Body of pancreas (tissue), 4 donors: ENCODE measurements at regions not wholly inside any gene's neighbourhood (a gene's known extent, or its start where the extent isn't known, plus 50 kb on each side); places are given as distances from the start of the nearest gene placed in this dataset.
"Not testable (repeated sequence)": the region's sequence is repeated elsewhere in the genome, so short reads cannot be mapped to it uniquely, and the experiment has no call there.

Source experiments
- ATAC-seq: fragments of 150-250 bp; one replicate; pipeline ENCODE4 v1.9.1; 2016
- DNase-seq, 4 donors: peaks; one replicate each; pipeline ENCODE4 v3.0.0-alpha.2; 2019
- H3K27ac ChIP-seq, 4 donors: fragments of 200-600 bp; sonication (generic); 1 replicate in 3 of 4; 2 replicates in 1 of 4; pipeline versions ENCODE4 v1.5.1 to v1.6.1; 2016 to 2019; ENCODE audit warnings: mild to moderate bottlenecking in 1 of 4, mixed read lengths in 1 of 4, moderate library complexity in 1 of 4
- H3K27me3 ChIP-seq, 2 donors: fragments of 200-600 bp; sonication (generic); one replicate each; pipeline ENCODE4 v1.6.0; 2016; ENCODE audit warnings: mild to moderate bottlenecking in 1 of 2
- H3K36me3 ChIP-seq, 2 donors: fragments of 200-600 bp; sonication (generic); replicated peaks in 1 of 2; 2 replicates each; pipeline ENCODE4 v1.5.1; 2016; ENCODE audit warnings: low read depth in 2 of 2; ENCODE audit not compliant: insufficient read depth in 1 of 2
- H3K4me1 ChIP-seq: fragments of 200-600 bp; sonication (generic); one replicate; pipeline ENCODE4 v1.6.0; 2016
- H3K4me3 ChIP-seq, 2 donors: fragments of 200-600 bp; sonication (generic); 1 replicate in 1 of 2; 2 replicates in 1 of 2; pipeline ENCODE4 v1.5.1; 2016 to 2019
- H3K9me3 ChIP-seq, 3 donors: fragments of 200-600 bp; sonication (generic); 1 replicate in 2 of 3; 2 replicates in 1 of 3; pipeline ENCODE4 v1.5.1; 2016
- POLR2A ChIP-seq, 3 donors: fragments of 450-650 bp; IDR thresholded peaks; one replicate each; pipeline ENCODE4 v1.6.1; 2016; ENCODE audit warnings: antibody characterized with exemption in 3 of 3, mild to moderate bottlenecking in 2 of 3
- WGBS, 2 donors: methylation state at CpG; one replicate each; pipeline ENCODE4 v1.1.5; 2017; 5-methylcytosine and 5-hydroxymethylcytosine counted together
- intact Hi-C: fragments of 100-400 bp; cut with DNase I; formaldehyde crosslinking; loops from one replicate; pipeline ENCODE4 v1.15.1; 2023
- TF ChIP-seq, protein P1 (sequence below), 7 experiments: fragments of 450-650 bp in 4 of 7; fragments of 200-600 bp in 3 of 7; sonication (generic) in 3 of 7; IDR thresholded peaks; one replicate each; pipeline ENCODE4 v1.5.1; 2016 to 2019; ENCODE audit warnings: antibody characterized with exemption in 7 of 7

DNA sequence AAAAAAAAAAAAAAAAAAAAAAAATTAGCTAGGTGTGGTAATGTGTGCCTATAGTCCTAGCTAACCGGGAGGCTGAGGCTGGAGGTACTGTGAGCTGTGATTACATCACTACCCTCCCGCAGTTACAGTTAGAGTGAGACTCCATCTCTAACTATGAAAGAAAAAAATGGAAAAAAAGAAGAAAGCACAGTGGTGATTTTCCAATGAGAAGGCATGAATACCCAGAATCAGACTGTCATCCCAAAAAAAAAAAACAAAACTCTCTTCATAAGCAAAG, 269.9 kb upstream of the MKLN1 start:
- Histone ChIP-seq H3K4me1 (peaks cover 59% of the 10 kb centered on the region), H3K27me3 (no peaks in the 10 kb centered on the region), H3K9me3 (no peaks in the 10 kb centered on the region), H3K36me3 (no peaks in the 10 kb centered on the region), H3K27ac (peak overlapping the region in 3 of 4 donors; percentile 83 to 91 (median 85)), H3K4me3 (no peak overlapping the region)
- peak; percentile 53 for ATAC-seq
- intact Hi-C loops: no loop called here
- WGBS, 2 donors: 4 to 6% methylated on average over 2 of the region's 2 CpGs
- DNase-seq: peak in 2 of 4 donors; percentile 27 to 40
- no peak for TF ChIP-seq POLR2A (IDR thresholded peaks at IDR 0.05)
- TF ChIP-seq, protein P1, sequence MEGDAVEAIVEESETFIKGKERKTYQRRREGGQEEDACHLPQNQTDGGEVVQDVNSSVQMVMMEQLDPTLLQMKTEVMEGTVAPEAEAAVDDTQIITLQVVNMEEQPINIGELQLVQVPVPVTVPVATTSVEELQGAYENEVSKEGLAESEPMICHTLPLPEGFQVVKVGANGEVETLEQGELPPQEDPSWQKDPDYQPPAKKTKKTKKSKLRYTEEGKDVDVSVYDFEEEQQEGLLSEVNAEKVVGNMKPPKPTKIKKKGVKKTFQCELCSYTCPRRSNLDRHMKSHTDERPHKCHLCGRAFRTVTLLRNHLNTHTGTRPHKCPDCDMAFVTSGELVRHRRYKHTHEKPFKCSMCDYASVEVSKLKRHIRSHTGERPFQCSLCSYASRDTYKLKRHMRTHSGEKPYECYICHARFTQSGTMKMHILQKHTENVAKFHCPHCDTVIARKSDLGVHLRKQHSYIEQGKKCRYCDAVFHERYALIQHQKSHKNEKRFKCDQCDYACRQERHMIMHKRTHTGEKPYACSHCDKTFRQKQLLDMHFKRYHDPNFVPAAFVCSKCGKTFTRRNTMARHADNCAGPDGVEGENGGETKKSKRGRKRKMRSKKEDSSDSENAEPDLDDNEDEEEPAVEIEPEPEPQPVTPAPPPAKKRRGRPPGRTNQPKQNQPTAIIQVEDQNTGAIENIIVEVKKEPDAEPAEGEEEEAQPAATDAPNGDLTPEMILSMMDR (IDR thresholded peaks at IDR 0.05): no peak

DNA sequence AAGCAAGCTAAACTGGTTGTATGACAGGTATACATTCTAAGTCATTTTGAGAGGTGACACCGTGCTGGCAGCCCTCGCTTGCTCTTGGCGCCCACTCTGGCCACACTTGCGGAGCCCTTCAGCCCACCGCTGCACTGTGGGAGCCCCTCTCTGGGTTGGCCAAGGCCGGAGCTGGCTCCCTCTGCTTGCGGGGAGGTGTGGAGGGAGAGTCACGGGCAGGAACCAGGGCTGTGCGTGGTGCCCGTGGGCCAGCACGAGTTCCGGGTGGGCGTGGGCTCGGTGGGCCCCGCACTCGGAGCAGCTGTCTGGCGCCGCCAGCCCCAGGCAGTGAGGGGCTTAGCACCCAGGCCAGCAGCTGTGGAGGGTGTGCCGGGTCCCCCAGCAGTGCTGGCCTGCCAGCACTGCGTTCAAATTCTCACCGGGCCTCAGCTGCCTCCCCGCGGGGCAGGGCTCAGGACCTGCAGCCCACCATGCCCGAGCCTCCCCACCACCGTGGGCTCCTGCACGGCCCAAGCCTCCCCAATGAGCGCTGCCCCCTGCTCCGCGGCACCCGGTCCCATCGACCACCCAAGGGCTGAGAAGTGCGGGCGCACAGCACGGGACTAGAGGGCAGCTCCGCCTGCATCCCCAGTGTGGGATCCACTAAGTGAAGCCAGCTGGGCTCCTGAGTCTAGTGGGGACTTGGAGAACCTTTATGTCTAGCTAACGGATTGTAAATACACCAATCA, 269.0 kb upstream of the MKLN1 start:
- WGBS, 2 donors: 90 to 99% methylated on average over 15 to 28 of the region's 36 CpGs
- DNase-seq, H3K4me3 ChIP-seq, intact Hi-C loops, H3K9me3 ChIP-seq, H3K36me3 ChIP-seq, ATAC-seq, H3K27me3 ChIP-seq: not testable (repeated sequence)
- Histone ChIP-seq H3K4me1 (peaks cover 54% of the 10 kb centered on the region), H3K27ac (peak overlapping the region in 1 of 4 donors; percentile 91)

DNA sequence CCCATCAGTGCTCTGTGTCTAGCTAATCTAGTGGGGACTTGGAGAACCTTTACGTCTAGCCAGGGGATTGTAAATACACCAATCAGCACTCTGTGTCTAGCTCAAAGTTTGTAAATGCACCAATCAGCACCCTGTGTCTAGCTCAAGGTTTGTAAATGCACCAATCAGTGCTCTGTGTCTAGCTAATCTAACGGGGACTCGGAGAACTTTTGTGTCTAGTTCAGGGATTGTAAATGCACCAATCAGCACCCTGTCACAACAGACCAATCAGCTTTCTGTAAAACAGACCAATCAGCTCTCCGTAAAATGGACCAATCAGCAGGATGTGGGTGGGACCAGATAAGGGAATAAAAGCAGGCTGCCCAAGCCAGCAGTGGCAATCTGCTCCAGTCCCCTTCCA, 268.3 kb upstream of the MKLN1 start:
- WGBS, 2 donors: 94 to 97% methylated on average over 2 to 4 of the region's 4 CpGs
- ATAC-seq: not testable (repeated sequence)

DNA sequence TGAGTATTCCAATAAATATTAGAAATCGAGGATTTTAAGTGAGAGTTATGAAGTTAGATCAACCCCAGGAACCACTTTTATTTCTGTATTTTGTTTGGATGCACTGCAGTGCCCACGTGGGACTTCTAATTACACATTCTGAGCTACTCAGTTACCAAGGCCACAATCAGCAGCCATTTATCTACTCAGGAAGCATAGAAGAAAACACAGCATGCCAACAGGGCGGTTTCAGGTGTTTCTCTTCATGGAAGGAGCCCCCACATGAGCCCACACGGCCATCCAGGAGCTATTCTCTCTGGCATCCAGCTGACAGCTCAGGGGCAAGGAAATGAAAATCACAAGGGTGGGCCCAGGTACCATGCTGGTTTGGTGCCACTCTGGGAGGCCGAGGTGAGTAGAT, 266.5 kb upstream of the MKLN1 start:
- no peak overlapping the region for H3K27ac ChIP-seq
- DNase-seq (peak in 1 of 4 donors; percentile 26), ATAC-seq (no peak)
- no peak overlapping the region for H3K4me3 ChIP-seq
- TF ChIP-seq, protein P1 (IDR thresholded peaks at IDR 0.05): no peak
- H3K4me1 ChIP-seq: peaks cover 34% of the 10 kb centered on the region
- no peaks in the 10 kb centered on the region for H3K9me3 ChIP-seq
- intact Hi-C loops: no loop called here
- H3K27me3 ChIP-seq: no peaks in the 10 kb centered on the region
- no peaks in the 10 kb centered on the region for H3K36me3 ChIP-seq
- 65 to 66% methylated on average over 4 to 5 of the region's 5 CpGs for WGBS, 2 donors

More for the DNA sequence above, 268.3 kb upstream of the MKLN1 start:
- H3K27me3 ChIP-seq, H3K36me3 ChIP-seq, H3K27ac ChIP-seq, H3K9me3 ChIP-seq, DNase-seq, intact Hi-C loops, H3K4me3 ChIP-seq: not testable (repeated sequence)
- H3K4me1 ChIP-seq: peaks cover 48% of the 10 kb centered on the region

DNA sequence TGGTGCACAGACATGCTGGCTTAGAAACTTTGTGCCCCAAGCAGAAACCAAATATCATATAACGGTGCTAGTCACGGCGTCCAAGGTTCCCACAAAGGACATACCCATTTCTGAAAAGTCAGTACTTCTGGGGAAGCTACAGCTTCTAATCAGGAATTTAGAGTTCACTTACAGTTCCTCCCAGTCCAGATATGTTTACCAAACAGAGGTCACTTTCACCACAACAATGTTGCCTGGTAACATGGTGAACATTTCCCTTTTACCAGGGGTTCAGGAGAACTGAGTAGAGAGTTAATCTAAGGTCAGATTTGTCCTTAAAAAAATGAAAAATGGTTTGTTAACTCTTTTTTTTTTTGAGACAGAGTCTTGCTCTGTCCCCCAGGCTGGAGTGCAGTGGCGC, 265.9 kb upstream of the MKLN1 start:
- H3K9me3 ChIP-seq: no peaks in the 10 kb centered on the region
- no peak overlapping the region for H3K27ac ChIP-seq
- ATAC-seq: no peak

More for the DNA sequence above, 265.9 kb upstream of the MKLN1 start:
- Histone ChIP-seq H3K36me3 (no peaks in the 10 kb centered on the region), H3K4me3 (no peak overlapping the region), H3K27me3 (no peaks in the 10 kb centered on the region), H3K4me1 (peaks cover 30% of the 10 kb centered on the region)
- no peak for TF ChIP-seq POLR2A (IDR thresholded peaks at IDR 0.05)
- TF ChIP-seq, protein P1 (IDR thresholded peaks at IDR 0.05): no peak
- intact Hi-C loops: no loop called here
- 94 to 98% methylated on average over 3 to 4 of the region's 4 CpGs for WGBS, 2 donors
- no peak for DNase-seq
